Fibroblast of upper back skin (primary cell): ENCODE measurements at regions not wholly inside any gene's neighbourhood (a gene's known extent, or its start where the extent isn't known, plus 50 kb on each side); places are given as distances from the start of the nearest gene placed in this dataset.
"Not testable (repeated sequence)": the region's sequence is repeated elsewhere in the genome, so short reads cannot be mapped to it uniquely, and the experiment has no call there.

ENCODE experiments used
- DNase-seq: peaks from one replicate; pipeline ENCODE4 v3.0.0-alpha.2; 2013

DNA sequence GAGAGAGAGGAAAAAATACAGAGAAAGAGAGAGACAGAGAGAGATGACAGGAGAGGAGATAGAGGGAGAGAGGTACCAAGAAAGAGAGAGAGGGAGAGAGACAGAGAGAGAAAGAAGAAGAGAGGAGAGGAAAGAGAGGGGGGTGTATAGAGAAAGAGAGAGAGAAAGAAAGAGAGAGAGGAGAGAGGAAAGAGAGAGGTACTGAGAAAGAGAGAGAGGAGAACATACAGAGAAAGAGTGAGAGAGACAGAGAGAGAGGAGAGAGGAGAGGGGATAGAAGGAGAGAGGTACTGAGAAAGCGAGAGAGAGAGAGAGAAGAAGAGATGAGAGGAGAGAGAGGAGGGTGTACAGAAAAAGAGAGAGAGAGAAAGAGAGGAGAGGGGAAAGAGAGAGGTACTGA, 269.4 kb downstream of the CRLF2 start:
- no peak for DNase-seq

DNA sequence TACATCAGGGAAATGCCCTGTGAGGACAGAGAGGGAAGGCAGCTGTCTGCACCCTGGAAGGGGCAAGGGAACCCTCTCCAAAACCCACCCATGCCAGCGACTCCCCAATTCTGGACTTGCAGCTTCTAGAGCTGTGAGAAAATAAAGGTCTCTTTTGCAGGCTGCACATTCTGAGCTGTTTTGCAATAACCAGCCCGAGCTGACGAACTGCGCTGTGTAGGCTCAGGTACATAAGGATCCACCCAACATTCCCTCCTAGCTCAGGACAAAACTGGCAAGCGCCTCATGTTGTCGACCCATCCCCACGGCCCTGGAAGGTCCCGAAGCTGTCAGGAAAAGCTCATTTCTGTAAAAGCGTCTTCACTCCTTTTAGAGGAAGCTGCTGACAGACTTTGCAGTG, 271.8 kb downstream of the CRLF2 start:
- DNase-seq = no peak

DNA sequence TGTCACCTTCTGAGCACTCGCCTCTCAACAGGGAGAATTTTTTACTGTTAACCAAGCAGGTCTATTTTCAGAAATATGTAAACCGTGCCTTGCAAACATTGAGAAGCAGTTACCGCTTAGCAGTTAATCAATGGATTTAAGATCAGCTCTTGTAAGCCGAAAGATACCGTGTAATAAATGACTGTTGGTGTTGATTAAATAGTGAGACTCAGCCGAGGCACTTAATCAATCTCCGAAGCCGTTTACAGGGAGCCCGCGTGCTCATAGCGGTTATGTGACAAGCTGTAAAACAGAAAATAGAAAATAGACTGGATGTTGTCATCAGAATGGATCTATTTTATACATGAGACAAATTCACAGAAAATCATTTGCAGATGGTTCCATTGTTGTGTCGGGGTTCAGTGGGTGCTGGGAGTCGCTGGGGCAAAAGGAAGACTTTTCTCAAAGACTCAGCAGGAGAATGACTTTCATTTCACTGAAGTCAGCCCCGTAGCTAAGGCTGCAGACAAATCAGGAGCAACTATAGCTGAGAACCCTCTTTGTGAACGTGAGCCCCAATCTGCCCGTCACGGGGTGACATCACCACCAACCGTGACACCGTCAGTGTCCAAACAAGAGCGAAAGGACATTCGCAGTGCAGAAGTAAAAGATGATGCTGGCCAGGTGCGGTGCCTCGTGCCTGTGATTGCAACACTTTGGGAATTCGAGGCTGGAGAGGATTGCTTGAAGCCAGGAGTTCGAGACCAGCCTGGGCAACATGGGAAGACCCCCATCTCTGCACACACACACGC, 275.3 kb downstream of the CRLF2 start:
- DNase-seq = no peak

DNA sequence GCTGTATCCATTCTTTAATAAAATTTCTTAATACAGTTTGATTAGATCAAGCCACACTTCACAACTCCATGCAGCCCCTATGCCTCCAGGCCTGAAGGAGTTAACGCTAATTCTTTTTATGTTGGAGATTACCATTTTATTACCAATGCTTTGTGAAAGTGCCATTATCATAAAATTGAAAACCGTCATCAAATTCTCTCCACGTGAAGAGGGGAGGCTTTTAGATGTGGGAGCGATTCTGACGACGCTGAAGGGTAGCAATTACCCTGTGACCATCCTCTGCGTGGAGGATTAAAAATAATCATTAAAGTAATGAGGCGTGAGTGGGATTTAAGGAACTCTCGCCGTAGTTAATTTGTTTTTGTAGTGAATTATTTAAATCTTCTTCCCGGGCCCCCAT, 278.8 kb downstream of the CRLF2 start:
- DNase-seq = no peak

DNA sequence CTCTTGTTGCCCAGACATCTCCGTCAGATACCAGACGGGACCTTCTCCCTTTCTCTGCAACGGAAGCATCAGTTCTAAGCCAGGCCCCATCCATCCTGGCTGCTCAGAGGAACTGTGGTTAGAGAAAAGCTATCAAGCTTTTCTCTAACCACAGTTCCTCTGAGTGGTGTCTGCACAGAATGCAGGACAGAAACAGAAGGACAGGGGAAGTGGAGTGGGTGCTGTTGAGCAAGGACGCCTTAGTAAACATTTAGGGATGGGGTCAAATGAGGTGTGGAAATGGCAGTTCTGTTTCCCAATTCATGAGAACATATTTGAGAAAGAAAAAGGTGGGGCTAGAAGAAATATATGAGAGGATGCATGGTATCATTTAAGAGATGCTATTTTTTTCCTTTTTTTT, 283.8 kb downstream of the CRLF2 start:
- no peak for DNase-seq

DNA sequence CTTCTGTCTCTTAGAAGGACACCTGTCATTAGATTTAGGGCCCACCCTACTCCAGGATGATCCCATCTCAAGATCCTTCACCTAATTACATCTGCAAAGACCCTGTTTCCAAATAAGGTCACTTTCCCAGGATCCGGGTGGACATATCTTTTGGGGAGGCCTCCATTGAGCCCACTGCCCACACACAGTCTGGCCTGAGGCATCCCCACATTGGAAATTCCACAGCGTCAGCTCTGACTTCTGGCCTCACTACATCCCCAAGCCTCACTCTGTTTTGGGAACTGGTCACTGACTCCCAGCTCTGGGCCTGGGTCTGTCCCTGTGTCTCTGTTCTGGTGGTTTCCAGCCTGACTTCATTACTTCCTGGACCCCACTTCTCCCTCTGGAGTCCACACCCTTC, 285.5 kb downstream of the CRLF2 start:
- DNase-seq = no peak

DNA sequence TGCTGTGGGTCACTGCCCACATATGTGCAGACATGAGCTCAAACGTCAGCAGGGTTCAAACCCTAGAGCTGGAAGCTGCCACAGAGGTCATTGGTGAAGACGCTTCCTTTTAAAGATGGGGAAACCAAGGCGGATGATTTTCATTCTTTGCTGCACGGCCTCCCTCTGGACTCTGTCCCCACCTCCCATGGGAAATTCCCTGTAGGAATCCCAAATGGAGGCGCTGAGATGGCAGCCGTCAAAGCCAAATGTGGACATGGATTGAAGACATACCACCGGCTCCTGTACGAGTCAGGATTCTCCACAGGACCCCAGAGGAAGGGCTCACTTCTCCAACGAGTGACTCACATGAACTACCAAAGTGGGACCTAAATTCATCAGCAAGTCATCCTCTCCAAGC, 286.4 kb downstream of the CRLF2 start:
- no peak for DNase-seq

DNA sequence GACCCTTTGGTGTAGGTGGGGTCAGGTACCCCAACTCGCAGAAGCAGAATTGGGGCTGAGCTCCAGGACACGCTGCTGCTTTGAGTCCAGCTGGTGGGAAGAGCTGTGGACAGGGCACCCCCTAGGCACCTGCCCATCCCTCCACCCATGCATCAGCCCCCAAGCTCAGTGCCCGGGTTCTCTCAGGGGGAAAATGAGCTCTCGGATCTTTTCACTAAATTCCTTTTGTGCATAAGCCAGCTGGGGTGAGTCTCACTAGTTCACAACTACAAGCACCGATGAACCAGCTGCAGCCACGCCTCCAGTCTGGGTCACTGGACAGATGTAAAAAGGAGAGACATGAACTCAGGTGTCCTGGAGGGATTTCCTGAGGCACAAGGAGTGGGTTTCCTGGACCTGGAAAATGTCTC, 286.8 kb downstream of the CRLF2 start:
- no peak for DNase-seq

DNA sequence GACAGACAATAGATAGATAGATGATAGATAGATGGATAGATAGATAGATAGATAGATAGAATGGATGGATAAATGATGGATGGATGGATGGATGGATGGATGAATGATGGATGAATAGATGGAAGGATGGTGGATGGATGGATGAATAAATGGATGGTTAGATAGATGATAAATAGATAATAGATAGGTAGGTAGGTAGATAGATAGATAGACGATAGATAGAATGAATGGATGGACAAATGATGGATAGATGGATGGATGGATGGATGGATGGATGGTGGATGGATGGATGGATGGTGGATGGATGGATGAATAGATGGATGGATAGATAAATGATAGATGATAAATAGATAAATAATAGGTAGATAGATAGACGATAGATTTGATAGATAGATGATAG, 287.4 kb downstream of the CRLF2 start:
- DNase-seq = no peak

DNA sequence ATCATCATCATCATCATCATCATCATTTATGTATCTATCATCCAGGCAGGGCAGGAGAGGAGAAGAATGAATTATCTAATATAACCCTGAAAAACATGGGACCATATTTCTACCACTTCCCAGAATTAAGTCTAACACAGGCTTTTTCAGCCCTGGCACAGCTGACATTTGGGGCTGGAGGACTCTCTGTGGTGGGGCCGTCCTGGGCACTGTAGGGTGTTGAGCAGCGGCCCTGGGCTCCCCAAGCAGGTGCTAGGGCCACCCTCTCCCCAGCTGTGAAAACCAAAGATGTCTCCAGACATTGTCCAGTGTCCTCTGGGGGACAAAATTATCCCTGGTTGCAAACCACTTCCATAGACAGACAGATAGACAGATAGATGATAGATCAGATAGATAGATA, 288.4 kb downstream of the CRLF2 start:
- DNase-seq = no peak

DNA sequence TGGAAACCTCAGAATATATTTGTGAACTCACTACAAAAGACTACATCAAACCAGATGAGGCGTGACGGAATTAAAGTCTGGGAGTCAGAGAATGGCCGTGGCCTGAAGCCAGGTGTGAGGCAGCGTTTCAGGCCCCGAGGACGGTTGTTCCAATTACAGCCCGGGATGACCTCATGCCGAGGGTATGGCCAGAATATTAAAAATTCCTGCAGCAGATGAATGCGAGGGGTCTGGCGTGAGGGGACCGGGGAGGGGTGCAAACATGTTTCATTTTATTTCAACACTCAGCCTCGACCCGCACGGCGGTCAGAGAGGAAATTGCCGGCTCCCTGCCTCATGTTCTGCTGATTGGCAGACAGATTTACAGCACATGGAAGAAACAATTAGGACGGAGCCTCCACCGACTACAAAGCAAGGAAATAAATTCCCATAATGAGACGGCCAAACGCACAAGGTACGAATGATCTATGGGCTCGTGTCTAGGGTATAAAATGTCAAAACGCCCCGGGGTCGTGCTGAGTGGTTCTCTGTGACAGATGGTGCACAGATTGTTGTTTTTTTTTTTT, 289.7 kb downstream of the SHOX start:
- DNase-seq = peak; percentile 93

DNA sequence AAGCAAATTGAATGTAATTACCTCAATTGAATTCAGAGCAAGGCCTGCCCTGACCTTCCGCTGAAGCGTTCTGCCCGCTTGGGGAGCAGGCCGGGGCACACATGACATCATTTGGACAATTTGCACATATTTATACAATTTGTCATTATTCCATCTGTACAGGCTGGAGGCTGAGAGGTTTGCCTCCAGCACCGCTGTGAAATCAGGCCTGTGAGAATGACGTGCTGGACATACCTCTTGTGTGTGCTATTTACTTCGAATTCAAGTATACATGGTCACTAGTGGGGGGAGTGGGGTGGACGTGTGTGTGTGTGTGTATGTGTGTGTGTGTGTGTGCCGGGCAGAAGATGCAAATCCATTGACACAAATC, 285.6 kb downstream of the SHOX start:
- peak; percentile 16 for DNase-seq

DNA sequence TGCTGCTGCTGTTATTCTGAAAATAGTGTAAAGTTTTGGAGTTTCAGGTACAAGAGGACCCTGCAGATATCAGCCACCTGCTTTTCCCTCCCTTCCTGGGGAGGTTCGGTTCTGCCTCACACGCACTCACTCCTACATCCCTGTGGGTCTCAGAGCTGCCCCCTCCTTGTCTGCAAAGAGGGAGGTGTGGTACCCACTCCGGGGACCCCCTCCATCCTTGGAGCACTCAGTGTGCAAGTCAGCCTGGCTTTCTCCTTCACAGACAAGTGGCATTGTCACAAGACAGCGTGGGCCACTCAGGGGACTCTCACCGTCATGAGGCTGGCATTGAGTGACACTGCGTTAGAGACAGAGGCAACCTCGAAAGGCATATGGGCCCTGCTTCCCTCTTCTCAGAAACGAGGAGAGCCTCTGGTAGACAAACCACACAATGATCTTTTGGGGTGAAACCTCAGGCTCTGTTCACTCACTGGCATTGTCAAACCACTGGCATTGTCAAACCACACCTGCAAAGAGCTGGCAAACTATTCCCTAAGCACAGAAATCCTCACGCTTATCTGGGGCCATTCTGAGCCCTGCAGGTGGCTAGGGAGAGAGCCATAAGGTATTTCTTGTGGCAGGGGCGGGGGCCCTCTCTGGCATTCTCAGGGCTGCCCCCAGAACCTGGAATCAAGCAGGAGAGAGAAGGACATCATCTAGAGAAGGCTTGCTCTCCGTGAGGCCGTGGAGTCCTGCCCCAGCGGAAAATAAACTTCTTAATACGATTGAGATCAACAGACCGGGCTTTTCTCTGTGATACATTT, 285.0 kb downstream of the SHOX start:
- no peak for DNase-seq

DNA sequence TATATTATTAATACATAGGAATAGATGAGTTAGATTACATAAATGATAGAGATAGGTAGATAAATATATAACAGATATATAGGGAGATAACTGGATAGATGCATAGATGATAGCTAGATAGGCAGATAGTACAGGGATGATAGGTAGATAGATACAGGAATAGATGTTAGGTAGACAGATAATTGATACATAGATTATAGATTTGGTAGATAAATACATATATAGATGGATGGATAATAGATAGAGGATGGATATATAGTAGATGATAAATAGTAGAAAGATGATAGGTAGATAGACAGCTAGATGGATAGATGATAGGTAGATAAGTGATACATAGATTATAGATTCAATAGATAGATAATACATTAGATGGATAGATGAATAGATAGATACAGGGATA, 283.6 kb downstream of the SHOX start:
- no peak for DNase-seq

DNA sequence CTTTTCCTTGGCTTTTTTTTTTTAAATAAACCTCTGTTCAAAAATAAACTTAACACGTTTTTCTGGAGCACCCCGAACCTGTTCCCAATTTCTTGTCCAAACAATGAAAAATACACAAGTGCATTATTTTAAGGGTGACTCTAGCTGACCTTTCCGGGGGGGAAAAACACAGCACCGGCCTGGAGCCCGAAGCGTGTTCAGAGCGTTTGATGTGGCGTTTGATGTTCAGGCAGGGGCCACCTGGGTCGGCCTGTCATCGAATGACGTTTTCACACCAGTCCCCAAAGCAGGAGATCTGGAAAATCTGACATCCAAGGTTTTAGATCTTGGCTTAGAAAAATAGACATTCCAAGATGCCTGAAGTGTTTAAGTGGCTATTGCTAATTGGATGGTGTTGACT, 282.1 kb downstream of the SHOX start:
- DNase-seq = no peak

DNA sequence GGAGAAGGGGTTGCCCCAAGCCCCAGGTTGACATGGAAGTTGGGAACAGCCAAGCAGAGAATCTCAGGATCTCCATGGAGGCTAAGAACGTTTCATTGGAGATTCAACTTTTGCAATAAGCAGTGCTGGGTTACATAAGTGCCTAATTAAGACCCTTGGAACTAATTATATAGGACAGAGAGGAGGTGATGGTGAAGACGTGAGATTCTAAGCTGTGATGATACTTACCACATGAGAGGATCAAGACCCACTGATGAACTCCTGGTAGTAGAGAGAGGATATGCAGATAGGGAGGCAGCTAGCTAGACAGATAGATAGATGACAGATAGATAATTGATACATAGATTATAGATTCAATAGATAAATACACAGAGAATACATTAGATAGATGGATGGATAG, 278.5 kb downstream of the SHOX start:
- DNase-seq = not testable (repeated sequence)

DNA sequence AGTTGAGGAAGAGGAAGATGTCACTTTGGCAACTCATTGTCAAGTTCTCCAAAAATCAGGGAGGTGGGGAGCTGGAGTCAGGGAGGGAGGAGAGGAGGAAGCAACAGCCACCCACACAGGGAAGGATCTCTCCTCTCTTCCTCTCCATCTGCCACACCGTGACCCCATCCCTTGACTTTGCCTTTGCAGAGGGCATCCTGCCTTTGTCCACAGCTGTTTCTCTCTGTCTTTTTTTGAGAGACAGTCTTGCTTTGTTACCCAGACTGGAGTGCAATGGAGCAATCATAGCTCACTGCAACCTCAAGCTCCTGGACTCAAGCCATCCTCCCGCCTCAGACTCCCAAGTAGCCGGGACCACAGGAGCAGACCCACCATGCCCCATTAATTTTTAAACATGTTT, 276.0 kb downstream of the SHOX start:
- DNase-seq = peak; percentile 4

DNA sequence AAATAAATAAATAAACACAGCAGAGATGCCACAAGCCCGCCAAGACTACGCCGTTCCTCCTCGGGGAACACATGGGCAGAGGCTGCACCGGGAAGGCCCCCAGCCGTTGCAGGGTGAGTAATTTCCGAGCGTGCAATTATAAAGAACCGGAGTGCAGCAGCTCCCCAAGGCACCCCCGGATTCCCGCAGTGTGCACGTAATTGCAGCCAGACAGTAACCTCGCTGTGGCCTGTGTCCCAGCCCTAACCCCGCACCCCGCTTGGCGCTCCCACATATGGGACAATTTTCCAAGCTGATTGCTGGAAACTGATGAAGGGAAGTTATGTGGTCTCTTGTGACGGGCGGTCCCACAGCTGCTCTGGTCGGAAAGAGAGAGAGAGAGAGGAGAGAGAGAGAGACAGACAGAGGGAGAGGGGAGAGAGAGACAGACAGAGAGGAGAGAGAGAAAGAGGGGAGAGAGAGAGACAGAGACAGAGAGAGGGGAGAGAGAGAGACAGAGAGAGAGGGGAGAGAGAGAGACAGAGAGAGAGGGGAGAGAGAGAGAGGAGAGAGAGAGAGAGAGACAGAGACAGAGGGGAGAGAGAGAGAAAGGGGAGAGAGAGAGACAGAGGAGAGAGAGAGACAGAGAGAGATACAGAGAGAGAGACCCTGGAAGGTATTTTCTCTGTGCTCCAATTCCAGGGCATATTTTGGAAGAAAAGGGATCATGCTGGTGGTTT, 275.4 kb downstream of the SHOX start:
- DNase-seq = peak; percentile 44

DNA sequence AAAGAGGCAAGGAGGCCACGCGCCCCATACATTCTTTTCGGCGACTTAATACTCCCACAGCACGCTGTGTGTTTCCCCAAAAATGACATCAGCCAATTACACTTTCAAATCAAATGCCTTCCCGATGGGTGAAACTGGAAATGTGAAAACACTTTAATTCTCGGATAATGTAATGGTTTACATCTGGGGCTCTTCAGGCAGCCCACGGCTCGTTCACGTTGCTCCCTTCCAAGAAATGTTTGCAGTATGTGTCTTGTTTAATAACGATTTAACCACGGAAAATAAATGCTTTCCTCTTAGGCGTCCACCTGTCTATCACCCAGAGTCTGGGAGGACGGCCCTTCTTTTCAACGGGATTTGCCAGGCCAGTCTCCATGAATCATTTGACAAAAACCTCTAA, 272.5 kb downstream of the SHOX start:
- DNase-seq = peak; percentile 24

DNA sequence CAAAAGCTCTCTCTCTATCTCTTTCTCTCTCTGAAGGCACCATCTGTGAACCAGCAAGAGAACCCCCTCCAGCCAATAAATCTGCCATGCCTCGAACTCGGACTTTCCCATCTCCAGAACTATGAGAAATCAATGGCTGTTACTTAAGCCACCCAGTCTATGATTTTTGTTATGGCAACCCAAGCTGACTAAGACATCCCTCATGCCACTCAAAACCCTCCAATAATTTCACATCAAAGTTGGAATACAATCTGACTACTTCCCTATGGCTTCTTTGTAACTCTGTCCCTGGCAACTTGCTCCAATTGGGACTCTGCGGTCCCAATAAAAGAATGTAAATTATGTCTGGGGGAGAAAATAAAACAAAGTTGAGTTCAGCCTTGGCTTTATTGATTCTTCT, 265.7 kb downstream of the SHOX start:
- no peak for DNase-seq

DNA sequence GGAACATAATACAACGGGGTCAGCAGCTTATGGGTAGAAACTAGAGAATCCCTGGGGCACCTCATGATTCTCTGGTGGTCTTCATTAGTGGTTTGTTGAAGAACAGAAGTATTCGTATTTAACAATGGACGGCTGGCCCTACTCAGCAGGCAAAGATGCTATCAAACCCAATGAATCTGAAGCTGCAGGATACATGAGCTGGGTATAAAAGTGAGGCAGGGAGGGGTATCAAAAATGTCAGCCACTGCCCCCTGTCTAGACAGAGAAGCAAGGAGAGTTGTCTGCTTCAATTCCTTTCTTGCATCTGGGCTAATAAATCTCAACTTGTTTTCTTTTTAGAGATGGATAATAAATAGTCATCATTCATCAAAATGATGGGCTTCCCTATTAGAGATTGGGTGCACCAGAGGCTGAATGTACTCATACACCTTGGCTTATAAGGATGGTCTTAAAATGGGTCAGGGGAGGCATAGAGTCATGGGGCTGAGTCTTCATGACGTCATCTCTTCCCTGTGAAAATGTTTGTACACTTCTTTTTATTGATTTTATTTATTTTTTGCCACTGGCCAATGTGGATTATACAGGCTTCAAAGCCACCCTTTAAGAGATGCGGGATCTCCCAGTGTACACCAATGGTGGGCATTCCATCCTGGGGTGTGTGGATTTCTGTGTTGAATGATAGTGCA, 259.5 kb downstream of the SHOX start:
- DNase-seq = no peak

DNA sequence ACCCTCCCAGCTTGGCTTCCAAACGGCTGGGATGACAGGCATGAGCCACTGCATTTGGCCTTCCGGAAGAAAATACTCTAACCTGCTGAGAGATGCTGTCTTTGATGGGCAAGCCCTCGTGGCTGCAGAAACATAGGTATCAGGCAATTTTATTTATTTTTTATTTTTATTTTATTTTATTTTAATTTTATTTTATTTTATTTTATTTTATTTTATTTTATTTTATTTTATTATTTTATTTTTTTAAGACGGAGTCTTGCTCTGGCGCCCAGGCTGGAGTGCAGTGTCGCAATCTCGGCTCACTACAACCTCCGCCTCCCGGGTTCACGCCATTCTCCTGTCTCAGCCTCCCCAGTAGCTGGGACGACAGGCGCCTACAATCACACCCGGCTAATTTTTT, 257.1 kb downstream of the SHOX start:
- not testable (repeated sequence) for DNase-seq

DNA sequence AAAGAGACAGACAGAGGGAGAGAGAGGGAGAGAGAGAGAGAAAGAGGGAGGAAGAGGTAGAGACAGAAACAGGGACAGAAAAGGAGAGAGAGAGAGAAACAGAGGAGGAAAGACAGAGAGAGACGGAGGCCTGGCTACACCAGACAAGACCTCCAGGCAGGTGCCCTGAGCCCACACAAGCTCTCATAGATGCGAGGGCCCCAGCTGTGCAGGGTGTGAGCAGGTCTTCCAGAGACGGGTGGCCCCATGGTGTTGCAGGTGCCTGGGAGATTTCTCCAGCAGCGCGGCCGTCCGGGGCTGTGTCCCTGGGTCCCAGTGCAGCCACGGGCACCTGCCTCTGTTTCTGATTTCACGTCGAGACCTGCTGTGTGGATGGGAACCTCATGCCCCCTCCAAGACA, 253.0 kb downstream of the SHOX start:
- no peak for DNase-seq
